LNCAP (cell line): ENCODE measurements at regions not wholly inside any gene's neighbourhood (a gene's known extent, or its start where the extent isn't known, plus 50 kb on each side); places are given as distances from the start of the nearest gene placed in this dataset.

ENCODE experiments used
- CTCF ChIP-seq: fragments of 450-650 bp; IDR thresholded peaks from 2 replicates; pipeline ENCODE4 v1.5.1; 2017; ENCODE audit warnings: mild to moderate bottlenecking

GRCh38 chr3:137347817-137348368 is 390.1 kb downstream of the IL20RB start:
- no peak for TF ChIP-seq CTCF

GRCh38 chr3:137348936-137349335 is 391.2 kb downstream of the IL20RB start:
- TF ChIP-seq CTCF: no peak

- TF ChIP-seq CTCF: no peak
Observed at GRCh38 chr3:137349557-137350348, 392.0 kb downstream of the IL20RB start.

- TF ChIP-seq CTCF: no peak
Observed at GRCh38 chr3:137360531-137361201, 402.9 kb downstream of the IL20RB start.

- no peak for TF ChIP-seq CTCF
Observed at GRCh38 chr3:137382005-137382594, 382.0 kb upstream of the SOX14 start.

GRCh38 chr3:137385922-137386321 is 378.2 kb upstream of the SOX14 start:
- no peak for TF ChIP-seq CTCF

- TF ChIP-seq CTCF: peak; percentile 20; the same call in 1 of the 2 replicates
Observed at GRCh38 chr3:137409584-137409983, 354.5 kb upstream of the SOX14 start.
